ENCODE measurements at regions not wholly inside any gene's neighbourhood (a gene's known extent, or its start where the extent isn't known, plus 50 kb on each side); places are given as distances from the start of the nearest gene placed in this dataset.

- no peak for TF ChIP-seq CTCF (conservative IDR thresholded peaks at IDR 0.05; ENCODE audit: low read depth)
- ChIA-PET CTCF (no interaction called here), POLR2A (ENCODE audit: low non-redundant PET) (no interaction called here)
- H3K27ac ChIP-seq = no peak overlapping the region
- DNase-seq (ENCODE audit: low spot score) = no peak
Measured at GRCh38 chr6:93120154-93120742, 299.1 kb downstream of the EPHA7 start.

GRCh38 chr6:93105907-93106306, 313.5 kb downstream of the EPHA7 start:
- ChIA-PET POLR2A (ENCODE audit: low non-redundant PET) (no interaction called here), CTCF (interaction anchor here (0.6 kb wide), 1 partner anchor 132 kb away, joined by 3 read pairs; no protein-coding TSS in a partner anchor)
- H3K27ac ChIP-seq = no peak overlapping the region
- DNase-seq (ENCODE audit: low spot score) = no peak
- no peak for TF ChIP-seq CTCF (conservative IDR thresholded peaks at IDR 0.05; ENCODE audit: low read depth)

DNA sequence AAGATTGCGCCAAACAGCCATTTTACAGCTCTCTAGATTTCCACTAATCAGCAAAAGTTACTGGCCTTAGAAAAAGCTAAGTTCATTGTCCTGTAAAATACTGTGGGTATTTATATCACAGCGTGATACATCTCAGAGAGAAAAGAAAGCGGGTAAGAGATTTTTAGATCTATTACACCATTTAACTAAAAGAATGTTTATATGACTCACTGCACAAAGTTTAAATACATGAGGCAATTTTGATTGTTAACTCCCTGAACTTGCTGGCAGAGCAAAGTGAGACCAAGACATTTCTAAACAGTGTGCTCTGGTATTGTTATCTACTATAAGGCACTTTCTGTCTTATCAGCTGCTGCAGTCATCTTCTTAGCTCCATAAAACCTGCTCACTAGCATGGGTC, 314.3 kb downstream of the EPHA7 start:
- CTCF ChIA-PET = no interaction called here
- no peak for TF ChIP-seq CTCF (conservative IDR thresholded peaks at IDR 0.05; ENCODE audit: low read depth)

GRCh38 chr6:93104195-93104817, 315.1 kb downstream of the EPHA7 start:
- no peak for TF ChIP-seq CTCF (conservative IDR thresholded peaks at IDR 0.05; ENCODE audit: low read depth)

More for the DNA sequence above, 314.3 kb downstream of the EPHA7 start:
- DNase-seq (ENCODE audit: low spot score) = no peak
- POLR2A ChIA-PET (ENCODE audit: low non-redundant PET) = no interaction called here
- no peak overlapping the region for H3K27ac ChIP-seq

DNA sequence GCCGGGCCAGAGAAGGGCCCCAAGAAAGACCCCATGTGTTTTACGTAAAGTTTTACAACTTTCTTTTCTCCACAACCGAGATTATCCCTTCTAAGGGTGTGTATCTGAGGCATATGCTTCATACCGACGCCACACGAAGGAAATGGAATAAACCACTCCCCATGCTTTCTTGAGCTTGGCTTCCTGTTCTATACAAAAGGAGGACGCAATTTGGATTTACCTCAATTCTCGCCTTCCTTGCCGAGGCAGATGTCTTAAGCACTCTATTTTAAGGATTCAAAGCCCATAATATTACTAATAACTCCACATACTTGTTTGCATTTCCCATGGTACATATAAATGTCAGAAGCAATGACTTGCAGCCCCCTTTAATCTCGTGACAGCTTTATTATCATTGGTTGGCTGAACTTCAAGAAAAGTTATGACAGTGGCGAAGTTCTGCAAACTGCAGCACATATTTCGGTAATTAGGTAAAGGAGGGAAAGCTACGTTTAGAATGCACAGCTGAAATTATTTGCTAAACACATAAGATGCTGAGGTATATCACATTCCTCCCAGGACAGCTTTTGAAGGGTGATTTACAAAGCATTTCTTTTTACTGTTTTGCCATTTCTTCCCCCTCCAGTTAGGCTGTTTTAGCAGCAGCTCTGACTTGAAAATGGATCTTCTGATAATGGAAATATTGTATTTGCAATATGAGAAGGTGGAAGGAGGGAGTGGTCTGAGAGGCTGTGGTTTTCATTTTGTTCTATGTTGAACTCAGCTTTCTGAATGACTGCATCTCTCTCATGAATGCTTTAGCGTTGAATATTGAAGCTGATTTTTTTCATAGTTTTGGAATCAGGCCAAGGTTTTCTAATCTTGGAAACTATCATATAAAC, 330.5 kb downstream of the EPHA7 start:
- DNase-seq (ENCODE audit: low spot score) = no peak
- H3K27ac ChIP-seq = no peak overlapping the region
- CTCF ChIA-PET = interaction anchor here (0.5 to 0.7 kb wide), 3 partner anchors 19 to 206 kb away, joined by 3 to 4 read pairs (median 3); no protein-coding TSS in a partner anchor
- no peak for TF ChIP-seq CTCF (conservative IDR thresholded peaks at IDR 0.05; ENCODE audit: low read depth)
- POLR2A ChIA-PET (ENCODE audit: low non-redundant PET) = no interaction called here

More at GRCh38 chr6:93104195-93104817, 315.1 kb downstream of the EPHA7 start:
- no peak for DNase-seq (ENCODE audit: low spot score)
- H3K27ac ChIP-seq = no peak overlapping the region
- CTCF ChIA-PET = interaction anchor here (0.7 kb wide), 1 partner anchor 12 kb away, joined by 5 read pairs; no protein-coding TSS in a partner anchor
- POLR2A ChIA-PET (ENCODE audit: low non-redundant PET) = no interaction called here

DNA sequence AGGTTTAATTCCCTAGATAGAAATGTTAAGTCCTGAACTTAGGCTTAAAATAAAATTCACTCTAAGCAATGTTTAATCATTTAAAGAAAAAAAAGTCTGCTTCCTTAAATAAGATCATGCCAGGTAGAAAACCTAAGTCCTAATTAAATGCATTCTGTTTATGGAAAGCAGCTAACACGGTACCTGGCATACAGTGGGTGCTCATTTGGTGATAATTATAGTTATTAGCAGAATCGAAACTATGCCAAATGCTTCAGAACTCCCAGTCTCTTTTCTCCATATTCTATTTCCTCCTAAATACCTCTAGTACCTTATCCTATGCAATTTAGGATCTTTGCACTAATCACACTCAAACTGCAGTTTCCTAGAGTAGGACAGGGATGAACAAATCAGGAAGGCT, 331.8 kb downstream of the EPHA7 start:
- ChIA-PET CTCF (no interaction called here), POLR2A (ENCODE audit: low non-redundant PET) (no interaction called here)
- no peak for TF ChIP-seq CTCF (conservative IDR thresholded peaks at IDR 0.05; ENCODE audit: low read depth)
- H3K27ac ChIP-seq = no peak overlapping the region
- no peak for DNase-seq (ENCODE audit: low spot score)
